ENCODE measurements at regions not wholly inside any gene's neighbourhood (a gene's known extent, or its start where the extent isn't known, plus 50 kb on each side); places are given as distances from the start of the nearest gene placed in this dataset.

DNA sequence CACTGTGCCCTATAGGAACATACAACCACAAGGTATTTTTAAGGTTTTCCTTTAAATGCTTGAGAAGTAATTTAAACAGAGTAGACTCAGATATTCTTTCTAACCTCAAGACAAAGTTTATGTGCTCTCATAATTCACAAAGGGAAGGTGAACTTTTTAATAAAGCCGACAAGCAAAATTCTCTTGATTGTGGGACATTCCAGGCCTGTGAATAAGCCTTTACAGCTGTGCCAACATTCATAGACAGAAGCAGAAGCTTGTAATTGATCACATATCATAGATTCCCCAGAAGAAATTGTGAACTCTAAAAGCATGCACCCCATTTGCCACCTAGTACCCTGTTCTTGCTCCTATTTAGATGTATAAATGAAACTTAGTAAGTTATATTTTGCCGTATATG lies 1107.8 kb upstream of the SEMA6A start:
- TF ChIP-seq, protein P1, sequence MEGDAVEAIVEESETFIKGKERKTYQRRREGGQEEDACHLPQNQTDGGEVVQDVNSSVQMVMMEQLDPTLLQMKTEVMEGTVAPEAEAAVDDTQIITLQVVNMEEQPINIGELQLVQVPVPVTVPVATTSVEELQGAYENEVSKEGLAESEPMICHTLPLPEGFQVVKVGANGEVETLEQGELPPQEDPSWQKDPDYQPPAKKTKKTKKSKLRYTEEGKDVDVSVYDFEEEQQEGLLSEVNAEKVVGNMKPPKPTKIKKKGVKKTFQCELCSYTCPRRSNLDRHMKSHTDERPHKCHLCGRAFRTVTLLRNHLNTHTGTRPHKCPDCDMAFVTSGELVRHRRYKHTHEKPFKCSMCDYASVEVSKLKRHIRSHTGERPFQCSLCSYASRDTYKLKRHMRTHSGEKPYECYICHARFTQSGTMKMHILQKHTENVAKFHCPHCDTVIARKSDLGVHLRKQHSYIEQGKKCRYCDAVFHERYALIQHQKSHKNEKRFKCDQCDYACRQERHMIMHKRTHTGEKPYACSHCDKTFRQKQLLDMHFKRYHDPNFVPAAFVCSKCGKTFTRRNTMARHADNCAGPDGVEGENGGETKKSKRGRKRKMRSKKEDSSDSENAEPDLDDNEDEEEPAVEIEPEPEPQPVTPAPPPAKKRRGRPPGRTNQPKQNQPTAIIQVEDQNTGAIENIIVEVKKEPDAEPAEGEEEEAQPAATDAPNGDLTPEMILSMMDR (IDR thresholded peaks at IDR 0.05) = no peak
- TF ChIP-seq POLR2A (IDR thresholded peaks at IDR 0.05) = no peak
- no peak for TF ChIP-seq POLR2AphosphoS5 (IDR thresholded peaks at IDR 0.05)
